ENCODE measurements at regions not wholly inside any gene's neighbourhood (a gene's known extent, or its start where the extent isn't known, plus 50 kb on each side); places are given as distances from the start of the nearest gene placed in this dataset.

GRCh38 chr2:129135017-129135416 lies 816.3 kb upstream of the HS6ST1 start:
- TF ChIP-seq CTCF (IDR thresholded peaks at IDR 0.05): no peak
- TF ChIP-seq POLR2A (IDR thresholded peaks at IDR 0.05): no peak

Data from Peyer's patch (tissue), 4 donors.